Thoracic aorta (tissue), 2 donors: ENCODE measurements at regions not wholly inside any gene's neighbourhood (a gene's known extent, or its start where the extent isn't known, plus 50 kb on each side); places are given as distances from the start of the nearest gene placed in this dataset.

Source experiments
- ATAC-seq: fragments of 150-250 bp; one replicate; pipeline ENCODE4 v1.8.0; 2017; ENCODE audit warnings: low read depth; ENCODE audit not compliant: insufficient number of reproducible peaks, low FRiP score
- DNase-seq: peaks from one replicate; pipeline ENCODE4 v3.0.0-alpha.2; 2020; ENCODE audit warnings: low spot score
- H3K27ac ChIP-seq, 2 donors: fragments of 200-600 bp; sonication (generic); 1 replicate in 1 of 2; 2 replicates in 1 of 2; pipeline ENCODE4 v1.5.1; 2016; ENCODE audit warnings: mild to moderate bottlenecking in 2 of 2, moderate library complexity in 2 of 2
- H3K27me3 ChIP-seq: fragments of 200-600 bp; sonication (generic); replicated peaks from 2 replicates; pipeline ENCODE4 v1.6.0; 2016; ENCODE audit warnings: mild to moderate bottlenecking; ENCODE audit not compliant: insufficient read depth
- H3K36me3 ChIP-seq: fragments of 200-600 bp; sonication (generic); one replicate; pipeline ENCODE4 v1.5.1; 2016
- H3K4me1 ChIP-seq, 2 donors: fragments of 200-600 bp; sonication (generic); 1 replicate in 1 of 2; 2 replicates in 1 of 2; pipeline versions ENCODE4 v1.5.1 to v1.6.0; 2016; ENCODE audit warnings: low read depth in 2 of 2, mild to moderate bottlenecking in 1 of 2; ENCODE audit not compliant: control insufficient read depth in 1 of 2
- H3K4me3 ChIP-seq: fragments of 200-600 bp; sonication (generic); 2 replicates; pipeline ENCODE4 v1.5.1; 2016; ENCODE audit warnings: mild to moderate bottlenecking
- H3K9me3 ChIP-seq: fragments of 200-600 bp; sonication (generic); 2 replicates; pipeline ENCODE4 v1.5.1; 2016
- TF ChIP-seq, protein P1 (sequence below): fragments of 200-600 bp; sonication (generic); IDR thresholded peaks from one replicate; pipeline ENCODE4 v1.5.1; 2019; ENCODE audit warnings: antibody characterized with exemption

DNA sequence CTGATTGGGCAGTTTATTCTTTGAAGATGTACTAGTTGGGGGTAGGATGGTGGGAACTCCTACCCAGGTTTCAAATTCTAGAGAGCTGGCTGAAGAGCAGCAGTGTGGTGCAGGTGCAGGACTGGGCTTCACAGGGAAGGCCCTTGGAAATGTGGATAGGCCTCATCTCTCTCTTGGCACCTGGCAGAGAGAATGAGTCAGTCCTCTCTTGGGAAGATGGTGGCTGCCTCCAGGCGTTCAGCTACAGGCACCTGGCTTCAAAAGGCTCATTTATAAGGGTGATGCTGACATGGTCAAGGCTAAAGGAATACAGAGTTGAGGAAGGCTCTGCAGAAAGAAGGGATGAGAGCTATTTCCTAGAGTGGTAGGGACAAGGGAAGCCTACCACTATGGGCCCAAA lies 179.7 kb upstream of the VASH1 start:
- Histone ChIP-seq H3K9me3 (no peaks in the 10 kb centered on the region), H3K27ac (no peak overlapping the region), H3K4me3 (no peak overlapping the region), H3K27me3 (no peaks in the 10 kb centered on the region), H3K36me3 (no peaks in the 10 kb centered on the region), H3K4me1 (peaks cover 5 to 8% of the 10 kb centered on the region in 2 donors)
- DNase-seq, result no peak
- TF ChIP-seq, protein P1, sequence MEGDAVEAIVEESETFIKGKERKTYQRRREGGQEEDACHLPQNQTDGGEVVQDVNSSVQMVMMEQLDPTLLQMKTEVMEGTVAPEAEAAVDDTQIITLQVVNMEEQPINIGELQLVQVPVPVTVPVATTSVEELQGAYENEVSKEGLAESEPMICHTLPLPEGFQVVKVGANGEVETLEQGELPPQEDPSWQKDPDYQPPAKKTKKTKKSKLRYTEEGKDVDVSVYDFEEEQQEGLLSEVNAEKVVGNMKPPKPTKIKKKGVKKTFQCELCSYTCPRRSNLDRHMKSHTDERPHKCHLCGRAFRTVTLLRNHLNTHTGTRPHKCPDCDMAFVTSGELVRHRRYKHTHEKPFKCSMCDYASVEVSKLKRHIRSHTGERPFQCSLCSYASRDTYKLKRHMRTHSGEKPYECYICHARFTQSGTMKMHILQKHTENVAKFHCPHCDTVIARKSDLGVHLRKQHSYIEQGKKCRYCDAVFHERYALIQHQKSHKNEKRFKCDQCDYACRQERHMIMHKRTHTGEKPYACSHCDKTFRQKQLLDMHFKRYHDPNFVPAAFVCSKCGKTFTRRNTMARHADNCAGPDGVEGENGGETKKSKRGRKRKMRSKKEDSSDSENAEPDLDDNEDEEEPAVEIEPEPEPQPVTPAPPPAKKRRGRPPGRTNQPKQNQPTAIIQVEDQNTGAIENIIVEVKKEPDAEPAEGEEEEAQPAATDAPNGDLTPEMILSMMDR, result no peak
- no peak for ATAC-seq

DNA sequence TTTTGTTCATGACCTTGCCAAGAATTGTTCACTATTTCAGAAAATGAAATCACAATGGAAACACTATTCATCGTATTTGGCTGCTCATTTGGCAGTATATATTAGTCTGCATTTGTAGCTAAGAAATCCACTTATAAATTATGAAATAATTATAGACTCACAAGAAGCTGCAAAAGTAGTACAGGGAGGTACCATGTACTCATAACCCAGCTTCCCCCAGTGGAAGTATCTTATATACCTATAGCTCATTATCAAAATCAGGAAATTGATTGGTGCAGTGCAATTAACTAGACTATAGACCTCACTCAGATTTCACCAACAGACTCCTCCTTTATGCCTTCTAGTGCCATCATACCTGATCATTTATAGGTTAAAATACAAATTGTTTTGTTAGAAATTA lies 178.8 kb upstream of the VASH1 start:
- H3K27ac ChIP-seq, result no peak overlapping the region
- DNase-seq, result no peak
- no peak for ATAC-seq
- H3K4me1 ChIP-seq, result peaks cover 5 to 8% of the 10 kb centered on the region in 2 donors
- no peak overlapping the region for H3K4me3 ChIP-seq
- TF ChIP-seq, protein P1, result no peak
- H3K9me3 ChIP-seq, result no peaks in the 10 kb centered on the region
- H3K36me3 ChIP-seq, result no peaks in the 10 kb centered on the region
- H3K27me3 ChIP-seq, result no peaks in the 10 kb centered on the region

GRCh38 chr14:76583174-76583573 lies 178.1 kb upstream of the VASH1 start:
- Histone ChIP-seq H3K27me3 (no peaks in the 10 kb centered on the region), H3K27ac (no peak overlapping the region), H3K4me3 (no peak overlapping the region), H3K9me3 (no peaks in the 10 kb centered on the region), H3K4me1 (peaks cover 5 to 8% of the 10 kb centered on the region in 2 donors), H3K36me3 (no peaks in the 10 kb centered on the region)
- no peak for ATAC-seq
- TF ChIP-seq, protein P1, result no peak
- no peak for DNase-seq

DNA sequence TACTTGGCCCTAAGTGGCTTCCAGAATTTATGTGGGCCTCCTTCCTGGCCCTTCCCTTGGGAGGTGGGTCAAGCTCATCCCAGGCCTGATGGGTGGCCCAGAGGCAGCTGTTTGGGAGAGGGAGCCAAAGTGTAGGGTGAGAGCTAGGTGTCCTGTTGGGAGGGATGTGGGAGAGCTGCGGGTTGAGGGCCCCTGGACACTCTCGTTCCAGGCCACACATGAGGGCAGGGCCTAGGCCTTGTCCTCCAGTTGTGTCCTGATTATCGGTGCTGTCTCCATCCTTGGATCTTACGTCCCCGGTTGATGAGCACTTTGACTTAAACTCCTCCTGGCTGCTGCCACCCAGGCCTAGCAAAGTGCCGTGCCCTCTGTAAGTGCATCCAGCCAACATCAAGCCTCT lies 177.5 kb upstream of the VASH1 start:
- Histone ChIP-seq H3K9me3 (no peaks in the 10 kb centered on the region), H3K4me1 (peaks cover 5 to 8% of the 10 kb centered on the region in 2 donors), H3K4me3 (no peak overlapping the region), H3K27ac (no peak overlapping the region), H3K36me3 (no peaks in the 10 kb centered on the region), H3K27me3 (no peaks in the 10 kb centered on the region)
- DNase-seq, result no peak
- TF ChIP-seq, protein P1, result no peak
- no peak for ATAC-seq

DNA sequence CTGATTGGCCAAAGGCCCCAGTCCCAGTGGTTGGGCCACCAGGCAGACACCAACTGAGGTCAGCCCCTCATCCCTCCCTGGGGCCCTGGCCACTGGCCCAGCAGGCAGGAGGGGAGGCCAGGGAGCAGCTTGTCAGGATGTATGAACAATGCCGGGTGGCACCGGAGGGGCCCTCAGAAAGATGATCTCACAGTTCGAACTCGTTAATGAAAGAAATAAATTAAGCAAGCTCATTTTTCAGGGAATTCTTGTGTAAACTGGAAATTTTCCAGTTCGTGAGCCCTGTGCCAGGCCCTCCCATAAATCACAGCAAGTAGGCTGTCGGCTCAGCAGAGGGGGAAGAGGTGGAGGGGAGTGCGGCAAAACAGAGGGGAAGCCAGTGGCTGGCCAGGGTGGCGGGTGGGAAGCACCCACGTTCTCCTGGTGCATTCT lies 177.0 kb upstream of the VASH1 start:
- H3K4me1 ChIP-seq, result peaks cover 5 to 8% of the 10 kb centered on the region in 2 donors
- no peak overlapping the region for H3K4me3 ChIP-seq
- H3K27me3 ChIP-seq, result no peaks in the 10 kb centered on the region
- H3K27ac ChIP-seq, result no peak overlapping the region
- no peak for ATAC-seq
- DNase-seq, result no peak
- TF ChIP-seq, protein P1, result no peak
- no peaks in the 10 kb centered on the region for H3K36me3 ChIP-seq
- no peaks in the 10 kb centered on the region for H3K9me3 ChIP-seq
